ENCODE measurements at regions not wholly inside any gene's neighbourhood (a gene's known extent, or its start where the extent isn't known, plus 50 kb on each side); places are given as distances from the start of the nearest gene placed in this dataset.

DNA sequence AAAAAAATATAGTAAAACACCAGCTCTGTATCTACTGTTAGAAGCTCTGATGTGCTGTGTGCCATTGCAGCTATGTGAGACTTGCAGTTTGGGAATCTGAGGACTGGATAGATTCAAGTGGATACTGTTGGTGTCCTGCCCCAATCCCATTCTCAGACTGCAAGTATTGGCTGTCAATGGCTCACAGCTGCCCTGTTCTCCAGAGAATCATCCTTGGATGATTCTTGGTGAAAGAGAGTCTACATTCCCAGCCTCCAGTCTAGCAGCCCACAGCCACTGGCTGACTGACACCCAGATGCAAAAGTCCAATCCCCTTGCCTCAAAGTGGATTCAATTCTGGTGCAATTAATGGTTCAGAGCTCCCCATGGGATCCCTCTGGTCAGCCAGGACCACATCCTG lies 206.1 kb upstream of the MTNR1B start:
- no peak for DNase-seq
- Mint-ChIP-seq H3K27me3 (peaks cover 26% of the 10 kb centered on the region), H3K36me3 (no peaks in the 10 kb centered on the region), H3K4me1 (peaks cover 8% of the 10 kb centered on the region), H3K4me3 (no peak overlapping the region), H3K27ac (no peak overlapping the region), H3K9me3 (no peaks in the 10 kb centered on the region)

DNA sequence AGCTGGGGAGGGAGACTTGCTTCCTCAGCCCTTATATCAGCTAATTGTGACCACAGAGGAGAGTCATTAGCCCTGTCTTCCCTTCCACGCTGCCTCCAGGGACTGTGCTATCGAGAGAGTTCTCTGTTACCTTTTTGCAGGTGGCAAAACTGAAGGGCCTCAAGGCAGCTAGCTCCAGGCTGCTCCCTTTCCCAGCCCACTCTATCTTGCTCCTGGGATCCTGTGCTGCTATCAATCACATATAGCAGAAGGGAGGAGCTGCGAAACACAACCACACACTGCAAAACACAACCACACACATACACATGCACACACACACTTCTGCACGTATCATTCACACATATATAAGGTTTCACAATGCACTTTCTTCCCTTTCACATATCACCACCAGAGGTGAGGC lies 205.3 kb upstream of the MTNR1B start:
- H3K27ac Mint-ChIP-seq, result no peak overlapping the region
- peaks cover 29% of the 10 kb centered on the region for H3K27me3 Mint-ChIP-seq
- H3K36me3 Mint-ChIP-seq, result no peaks in the 10 kb centered on the region
- H3K9me3 Mint-ChIP-seq, result no peaks in the 10 kb centered on the region
- DNase-seq, result no peak
- peaks cover 8% of the 10 kb centered on the region for H3K4me1 Mint-ChIP-seq
- no peak overlapping the region for H3K4me3 Mint-ChIP-seq

DNA sequence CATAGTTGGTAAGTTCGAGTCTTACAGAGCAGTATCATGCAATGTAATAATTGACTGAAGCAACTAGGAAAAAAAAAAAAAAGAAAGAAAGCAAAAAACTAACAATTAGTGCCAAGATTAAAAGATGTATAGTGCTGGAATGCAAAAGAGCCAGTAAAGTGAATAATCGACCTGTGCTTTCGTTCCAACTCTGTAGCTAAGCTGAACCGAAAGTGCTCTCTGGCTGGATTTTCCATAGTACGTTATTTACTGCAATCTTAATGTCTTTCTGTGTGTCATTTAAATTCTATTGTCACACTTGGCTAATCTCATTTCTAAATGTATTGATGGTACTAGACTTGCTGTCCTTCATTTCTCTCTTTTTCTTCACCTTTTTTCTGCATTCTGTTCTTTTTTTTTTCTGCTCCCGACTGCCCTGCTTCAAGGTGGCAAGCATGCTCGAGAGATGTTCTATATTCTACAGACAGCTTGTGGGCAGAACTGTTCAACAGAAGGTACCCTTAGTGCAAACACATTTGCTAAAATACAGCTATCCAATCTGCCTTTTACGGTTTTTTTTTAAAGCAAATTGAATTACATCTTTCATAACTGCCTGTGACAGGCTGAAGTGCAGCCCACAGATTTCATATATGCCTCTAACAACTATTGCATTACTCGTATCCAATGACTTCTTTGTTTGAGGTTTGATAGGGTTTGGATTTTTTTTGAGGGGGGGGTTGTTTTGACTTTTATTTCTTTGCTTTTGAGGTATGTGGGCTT lies 204.2 kb upstream of the MTNR1B start:
- Mint-ChIP-seq H3K4me3 (no peak overlapping the region), H3K36me3 (no peaks in the 10 kb centered on the region), H3K4me1 (peaks cover 8% of the 10 kb centered on the region), H3K27me3 (peaks cover 34% of the 10 kb centered on the region), H3K9me3 (no peaks in the 10 kb centered on the region), H3K27ac (no peak overlapping the region)
- DNase-seq, result no peak

DNA sequence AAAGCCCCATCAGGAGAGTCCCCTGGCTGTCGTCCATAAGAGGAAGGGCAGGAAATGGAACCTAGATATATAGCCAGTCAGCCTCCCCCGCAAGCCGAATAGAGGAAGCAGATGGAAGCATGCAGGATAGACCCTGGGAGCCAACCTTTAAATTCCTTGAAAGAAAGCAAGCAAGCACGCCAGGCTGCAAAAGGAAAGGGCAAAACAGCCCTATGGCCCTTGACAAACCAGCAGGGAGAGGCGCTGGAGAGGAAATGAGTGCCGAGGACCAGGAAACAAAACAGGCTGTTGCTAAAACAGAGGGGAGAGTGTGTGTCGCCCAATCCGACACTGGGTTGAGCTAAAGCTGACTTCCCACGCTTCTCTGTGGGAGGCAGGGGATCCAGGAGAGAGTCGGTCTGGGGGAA lies 203.5 kb upstream of the MTNR1B start:
- Mint-ChIP-seq H3K4me3 (peak overlapping the region; percentile 12), H3K4me1 (peaks cover 8% of the 10 kb centered on the region), H3K27ac (no peak overlapping the region), H3K36me3 (no peaks in the 10 kb centered on the region), H3K27me3 (peaks cover 36% of the 10 kb centered on the region), H3K9me3 (no peaks in the 10 kb centered on the region)
- no peak for DNase-seq

DNA sequence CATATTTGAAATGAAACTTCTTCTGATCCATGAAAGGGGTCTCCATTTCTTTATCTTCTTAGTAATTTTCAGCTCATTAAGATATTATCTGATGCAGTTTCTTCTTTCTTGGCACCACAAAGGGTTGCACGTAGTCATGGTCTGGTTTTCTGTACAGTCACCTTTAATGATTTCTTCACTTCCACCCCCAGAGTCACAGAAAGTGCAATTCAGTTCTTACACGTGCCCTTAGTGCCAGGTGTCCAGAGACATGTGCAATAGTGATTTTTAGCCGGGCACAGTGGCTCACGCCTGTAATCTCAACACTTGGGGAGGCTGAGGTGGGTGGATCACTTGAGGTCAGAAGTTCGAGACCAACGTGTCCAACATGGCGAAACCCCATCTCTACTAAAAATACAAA lies 202.8 kb upstream of the MTNR1B start:
- Mint-ChIP-seq H3K4me1 (peaks cover 8% of the 10 kb centered on the region), H3K27me3 (peaks cover 44% of the 10 kb centered on the region), H3K9me3 (no peaks in the 10 kb centered on the region), H3K27ac (no peak overlapping the region), H3K36me3 (no peaks in the 10 kb centered on the region), H3K4me3 (no peak overlapping the region)
- no peak for DNase-seq

DNA sequence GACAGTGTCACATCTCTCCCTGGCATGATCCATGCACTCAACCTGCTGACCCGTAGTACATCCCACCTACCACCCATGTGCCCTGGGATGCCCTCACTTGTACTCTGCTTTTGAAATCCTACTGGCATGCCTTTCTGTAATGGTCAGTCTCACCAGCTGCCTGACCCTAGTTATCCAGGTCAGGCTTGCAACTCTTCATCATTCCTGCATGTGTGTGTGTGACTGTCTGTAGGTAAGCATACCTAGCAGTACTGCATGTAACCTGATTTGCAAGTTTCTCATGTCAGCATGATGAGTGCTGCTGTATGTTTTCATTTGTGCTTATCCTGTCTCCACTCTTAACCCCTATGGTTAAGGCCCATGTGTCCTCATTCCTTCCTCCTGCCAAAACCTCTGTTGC lies 202.0 kb upstream of the MTNR1B start:
- H3K27me3 Mint-ChIP-seq, result peaks cover 49% of the 10 kb centered on the region
- H3K27ac Mint-ChIP-seq, result no peak overlapping the region
- H3K4me1 Mint-ChIP-seq, result peaks cover 8% of the 10 kb centered on the region
- no peaks in the 10 kb centered on the region for H3K36me3 Mint-ChIP-seq
- no peak overlapping the region for H3K4me3 Mint-ChIP-seq
- no peak for DNase-seq
- H3K9me3 Mint-ChIP-seq, result no peaks in the 10 kb centered on the region

DNA sequence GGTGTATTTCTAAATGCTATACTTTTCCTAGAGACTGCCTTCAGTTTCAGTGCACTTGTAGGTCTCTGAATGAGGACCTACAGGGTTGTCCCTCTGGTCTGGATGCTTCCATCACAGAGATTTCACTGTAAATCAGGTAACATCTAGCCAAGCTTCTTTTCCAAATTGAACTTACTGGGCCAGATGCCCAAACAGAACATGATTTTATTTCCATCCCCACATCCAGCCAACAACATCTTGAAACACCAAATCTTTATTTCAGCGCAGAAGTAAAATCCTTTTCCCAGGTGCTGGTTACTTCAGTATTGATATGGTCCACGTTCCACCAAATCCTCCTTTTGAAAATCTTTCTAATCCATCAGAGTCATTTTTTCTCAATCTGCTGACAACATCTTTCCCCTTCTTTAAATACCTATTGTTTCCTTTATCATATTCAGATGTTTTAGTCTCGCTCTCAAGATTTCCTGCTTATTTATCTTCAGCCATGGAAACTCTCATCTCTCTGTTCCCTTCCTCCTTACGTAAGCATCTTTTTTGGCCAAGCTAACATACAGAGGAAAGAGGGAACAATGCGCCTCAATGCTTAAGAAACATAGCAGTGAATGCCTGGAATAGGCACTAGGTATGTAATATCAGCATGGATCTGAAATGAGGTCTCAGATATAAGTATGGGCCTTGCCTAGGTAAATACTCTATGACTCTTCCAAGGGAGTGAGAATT lies 201.2 kb upstream of the MTNR1B start:
- H3K4me1 Mint-ChIP-seq, result peaks cover 8% of the 10 kb centered on the region
- no peak overlapping the region for H3K27ac Mint-ChIP-seq
- no peak overlapping the region for H3K4me3 Mint-ChIP-seq
- H3K36me3 Mint-ChIP-seq, result no peaks in the 10 kb centered on the region
- peaks cover 49% of the 10 kb centered on the region for H3K27me3 Mint-ChIP-seq
- no peak for DNase-seq
- no peaks in the 10 kb centered on the region for H3K9me3 Mint-ChIP-seq

DNA sequence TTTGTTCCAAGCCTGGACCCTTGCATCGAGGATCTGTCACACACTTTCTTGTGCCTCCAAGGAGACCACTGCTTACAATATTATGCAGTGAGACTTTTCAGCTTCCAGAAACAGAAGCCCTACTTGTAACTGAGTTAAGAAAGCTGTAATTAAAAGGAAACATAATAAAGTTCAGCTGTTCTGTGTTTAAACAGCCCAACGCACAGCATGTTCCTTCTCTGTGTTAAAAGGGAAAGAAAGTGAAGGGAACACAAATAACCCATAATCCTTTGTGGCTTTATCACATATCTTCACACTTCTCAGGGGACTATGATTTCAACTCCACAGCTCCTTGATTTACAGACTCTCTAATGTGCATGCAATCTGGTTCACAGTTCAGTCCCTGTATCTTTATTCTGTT lies 200.3 kb upstream of the MTNR1B start:
- Mint-ChIP-seq H3K36me3 (no peaks in the 10 kb centered on the region), H3K4me1 (peaks cover 8% of the 10 kb centered on the region), H3K27ac (no peak overlapping the region), H3K4me3 (no peak overlapping the region), H3K9me3 (no peaks in the 10 kb centered on the region), H3K27me3 (peaks cover 49% of the 10 kb centered on the region)
- DNase-seq, result no peak

DNA sequence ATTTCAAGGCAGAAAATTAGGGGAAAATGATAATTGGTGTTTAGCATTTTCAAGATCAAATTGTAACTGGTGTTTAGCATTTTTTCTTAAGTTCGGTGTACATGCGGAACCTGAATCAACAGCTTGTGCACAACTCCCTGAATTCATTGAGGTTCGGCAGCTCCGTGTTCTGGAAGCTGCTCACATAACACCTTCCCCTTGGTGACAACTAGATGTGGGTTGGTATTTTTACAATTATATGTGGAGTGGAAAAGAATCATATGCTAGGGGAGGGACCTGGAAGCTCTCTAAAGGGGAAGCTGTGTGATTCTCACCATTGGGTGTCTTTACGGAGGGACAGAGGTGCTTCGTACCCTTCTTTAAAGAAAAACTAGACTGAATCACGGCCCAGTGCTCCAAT lies 199.0 kb upstream of the MTNR1B start:
- Mint-ChIP-seq H3K9me3 (no peaks in the 10 kb centered on the region), H3K4me3 (no peak overlapping the region), H3K27me3 (peaks cover 43% of the 10 kb centered on the region), H3K4me1 (peaks cover 8% of the 10 kb centered on the region), H3K36me3 (no peaks in the 10 kb centered on the region), H3K27ac (no peak overlapping the region)
- no peak for DNase-seq

DNA sequence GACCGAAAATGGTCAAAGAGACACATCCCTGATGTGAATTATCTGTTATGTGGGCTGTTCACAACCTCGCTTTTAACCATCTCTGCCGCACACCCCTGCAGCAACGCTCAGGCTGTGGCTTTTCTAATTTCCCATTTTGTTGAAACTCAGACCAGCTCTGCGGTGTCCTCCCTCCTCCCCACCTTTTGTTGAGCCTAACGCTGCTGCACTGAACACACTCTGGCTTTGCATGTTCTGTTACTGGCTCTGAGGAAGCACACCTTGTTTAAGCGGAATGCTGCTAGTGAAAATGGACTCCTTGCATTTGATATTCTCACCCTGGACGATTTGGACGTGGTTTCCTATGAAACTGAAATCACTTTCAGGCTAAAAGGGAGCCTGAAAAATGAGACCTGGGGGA lies 198.5 kb upstream of the MTNR1B start:
- Mint-ChIP-seq H3K9me3 (no peaks in the 10 kb centered on the region), H3K4me3 (no peak overlapping the region), H3K4me1 (peaks cover 5% of the 10 kb centered on the region), H3K27me3 (peaks cover 37% of the 10 kb centered on the region), H3K27ac (no peak overlapping the region), H3K36me3 (no peaks in the 10 kb centered on the region)
- DNase-seq, result no peak

DNA sequence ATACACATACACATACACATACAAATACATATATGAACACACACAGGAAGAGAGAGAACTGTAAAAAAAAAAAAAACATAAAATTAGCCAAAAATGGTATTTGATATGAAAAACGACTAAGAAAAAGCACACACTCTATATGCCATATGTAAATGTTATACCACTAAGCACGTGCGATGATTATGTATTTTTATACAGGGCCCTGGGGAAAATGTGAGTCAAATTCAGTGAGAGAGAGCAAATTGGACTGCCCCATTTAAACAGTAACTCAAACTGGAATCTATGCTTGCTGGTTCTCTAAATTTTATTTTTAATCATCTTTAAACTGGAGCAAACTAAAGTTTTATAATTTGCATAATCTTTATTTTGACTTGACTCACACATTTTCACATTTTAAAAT lies 197.8 kb upstream of the MTNR1B start:
- Mint-ChIP-seq H3K4me1 (peaks cover 1% of the 10 kb centered on the region), H3K27ac (no peak overlapping the region), H3K4me3 (no peak overlapping the region), H3K9me3 (no peaks in the 10 kb centered on the region), H3K36me3 (no peaks in the 10 kb centered on the region), H3K27me3 (peaks cover 31% of the 10 kb centered on the region)
- DNase-seq, result no peak

DNA sequence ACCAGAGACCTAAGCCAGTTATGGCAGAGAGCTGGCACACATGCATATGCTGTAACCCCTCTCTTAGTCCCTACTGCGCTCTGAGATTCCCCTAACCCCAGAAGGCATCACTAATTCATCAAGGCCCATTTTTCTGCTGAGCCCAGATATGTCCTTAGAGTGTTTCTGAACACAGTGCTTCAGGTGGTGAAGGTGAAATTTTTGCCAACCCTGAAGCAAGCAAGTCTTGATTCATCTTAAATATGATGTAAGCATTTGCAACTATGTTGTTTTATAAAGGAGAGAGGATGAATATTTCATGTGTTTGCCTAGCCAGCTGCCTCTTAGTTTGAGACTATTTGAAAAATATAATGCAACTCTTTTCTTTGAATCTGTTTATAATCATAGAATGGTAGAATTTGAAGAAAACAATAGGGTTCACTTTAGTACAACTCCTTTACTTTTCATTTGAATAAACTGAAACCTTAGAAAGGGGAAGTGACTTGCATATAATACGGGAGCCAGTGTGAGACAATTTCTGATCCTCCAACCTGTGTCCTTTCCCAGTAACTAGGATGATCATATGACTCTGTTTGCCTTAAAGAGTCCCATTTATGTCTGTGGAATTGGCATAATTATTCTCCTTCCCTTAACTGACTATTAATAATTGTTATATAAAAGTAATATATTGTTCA lies 194.3 kb upstream of the MTNR1B start:
- H3K36me3 Mint-ChIP-seq, result no peaks in the 10 kb centered on the region
- H3K4me3 Mint-ChIP-seq, result no peak overlapping the region
- no peaks in the 10 kb centered on the region for H3K4me1 Mint-ChIP-seq
- peaks cover 14% of the 10 kb centered on the region for H3K27me3 Mint-ChIP-seq
- H3K9me3 Mint-ChIP-seq, result no peaks in the 10 kb centered on the region
- no peak for DNase-seq
- H3K27ac Mint-ChIP-seq, result no peak overlapping the region

DNA sequence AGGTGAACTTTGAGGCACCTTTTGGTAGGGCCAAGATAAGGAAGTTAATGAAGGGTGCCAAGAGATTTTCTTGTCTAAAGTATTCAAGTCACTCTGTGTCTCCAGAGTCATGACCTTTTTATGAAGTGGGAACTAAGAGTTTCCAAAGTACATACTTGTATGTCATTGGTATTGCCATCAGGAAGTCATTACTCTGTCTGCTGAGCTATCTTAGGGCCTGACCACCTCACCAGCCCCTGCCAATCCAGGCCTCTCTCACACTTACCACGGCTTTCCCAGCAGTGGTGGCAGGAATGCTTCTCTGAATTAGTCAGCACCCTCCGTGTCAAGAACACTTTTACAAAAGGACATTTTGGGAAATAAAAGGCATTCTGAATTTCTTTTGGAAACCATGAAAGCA lies 192.8 kb upstream of the MTNR1B start:
- H3K36me3 Mint-ChIP-seq, result no peaks in the 10 kb centered on the region
- H3K9me3 Mint-ChIP-seq, result no peaks in the 10 kb centered on the region
- no peak overlapping the region for H3K4me3 Mint-ChIP-seq
- no peak overlapping the region for H3K27ac Mint-ChIP-seq
- peaks cover 5% of the 10 kb centered on the region for H3K27me3 Mint-ChIP-seq
- H3K4me1 Mint-ChIP-seq, result no peaks in the 10 kb centered on the region
- DNase-seq, result no peak

DNA sequence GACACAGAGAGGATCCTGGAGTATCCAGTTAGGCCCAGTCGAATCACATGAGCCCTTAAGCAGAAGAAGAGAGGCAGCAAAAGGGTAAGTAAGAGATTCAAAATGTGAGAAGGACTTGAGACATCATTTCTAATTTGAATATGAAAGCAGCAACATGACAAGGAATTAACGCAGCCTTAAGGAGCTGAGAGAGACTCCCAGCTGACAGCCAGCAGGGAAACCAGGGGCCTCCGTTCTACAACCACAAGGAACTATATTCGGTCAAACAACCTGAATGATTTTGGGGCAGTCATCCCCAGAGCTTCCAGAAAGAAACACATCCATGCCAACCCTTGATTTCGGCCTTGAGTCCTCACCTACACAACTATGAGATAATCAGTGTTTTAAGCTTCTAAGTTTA lies 189.7 kb upstream of the MTNR1B start:
- Mint-ChIP-seq H3K27me3 (peaks cover 4% of the 10 kb centered on the region), H3K4me3 (no peak overlapping the region), H3K4me1 (no peaks in the 10 kb centered on the region), H3K9me3 (no peaks in the 10 kb centered on the region), H3K27ac (no peak overlapping the region), H3K36me3 (no peaks in the 10 kb centered on the region)
- no peak for DNase-seq

DNA sequence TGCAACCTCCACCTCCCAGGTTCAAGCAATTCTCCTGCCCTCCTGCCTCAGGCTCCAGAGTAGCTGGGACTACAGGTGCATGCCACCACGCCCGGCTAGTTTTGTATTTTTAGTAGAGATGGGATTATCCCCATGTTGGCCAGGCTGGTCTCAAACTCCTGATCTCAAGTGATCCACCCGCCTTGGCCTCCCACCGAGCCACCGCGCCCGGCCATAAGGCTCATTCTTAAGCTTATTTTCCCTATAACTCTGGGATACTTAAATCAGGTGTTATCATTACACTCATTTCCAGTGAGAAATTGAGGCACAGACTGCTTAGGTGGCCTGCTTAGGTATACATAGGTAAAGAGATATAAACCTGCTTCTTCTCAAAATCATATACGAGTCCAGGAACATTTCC lies 188.3 kb upstream of the MTNR1B start:
- Mint-ChIP-seq H3K27ac (no peak overlapping the region), H3K36me3 (no peaks in the 10 kb centered on the region), H3K27me3 (peaks cover 4% of the 10 kb centered on the region), H3K9me3 (no peaks in the 10 kb centered on the region), H3K4me3 (no peak overlapping the region), H3K4me1 (no peaks in the 10 kb centered on the region)
- no peak for DNase-seq

DNA sequence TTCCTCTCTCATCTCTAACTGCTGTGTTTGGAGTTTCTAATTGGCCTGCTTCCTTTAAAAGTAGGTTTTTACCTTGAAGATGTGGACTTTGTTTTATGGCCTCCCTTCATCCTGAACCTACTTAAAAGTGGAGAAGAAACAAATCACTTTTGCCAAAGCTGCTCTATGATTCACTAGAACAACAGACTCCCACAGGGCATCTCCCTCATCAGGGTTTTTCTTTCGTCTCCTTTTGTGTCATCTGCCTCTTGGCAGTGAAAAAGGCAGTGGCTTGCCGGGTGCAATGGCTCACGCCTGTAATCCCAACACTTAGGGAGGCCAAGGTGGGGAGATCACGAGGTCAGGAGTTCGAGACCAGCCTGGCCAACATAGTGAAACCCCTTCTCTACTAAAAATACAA lies 186.6 kb upstream of the MTNR1B start:
- Mint-ChIP-seq H3K9me3 (no peaks in the 10 kb centered on the region), H3K36me3 (no peaks in the 10 kb centered on the region), H3K27ac (no peak overlapping the region), H3K4me3 (no peak overlapping the region), H3K27me3 (peaks cover 4% of the 10 kb centered on the region), H3K4me1 (no peaks in the 10 kb centered on the region)
- DNase-seq, result no peak

Data from activated naive CD8-positive, alpha-beta T cell treated with anti-CD3 and anti-CD28 coated beads for 36 hours (primary cell).